HCT116 (cell line): ENCODE measurements at regions not wholly inside any gene's neighbourhood (a gene's known extent, or its start where the extent isn't known, plus 50 kb on each side); places are given as distances from the start of the nearest gene placed in this dataset.

Source experiments
- ATAC-seq: fragments of 200-7000 bp; cut with Tn5 transposase; 2 replicates; pipeline ENCODE4 v1.9.1; 2020; ENCODE audit warnings: mild to moderate bottlenecking, moderate library complexity
- BruUV-seq: library from RNA; stranded (reverse); fragments of 400-500 nt; replicated peaks from 2 replicates; lab custom pipeline; 2021; lab: Mats Ljungman, UMichigan
- CTCF ChIA-PET: fragments of 300-600 bp; sonication (Branson Sonifier 250); formaldehyde crosslinking; loops from one replicate; lab custom pipeline; 2021; ENCODE audit warnings: antibody characterized with exemption; lab: Charles Lee
- POLR2A ChIA-PET: fragments of 300-600, 350-600 bp; sonication (Branson Sonifier 250); formaldehyde crosslinking; loops from one replicate; lab custom pipeline; 2021; ENCODE audit warnings: antibody characterized with exemption; lab: Charles Lee
- RAD21 ChIA-PET, 2 experiments: fragments of 300-600 bp; sonication (Branson Sonifier 250); formaldehyde crosslinking; loops; one replicate each; lab custom pipeline; 2023; ENCODE audit warnings: low total read pairs in 2 of 2; ENCODE audit not compliant: uncharacterized antibody in 2 of 2, unreplicated experiment in 2 of 2, low non-redundant PET in 1 of 2; lab: Charles Lee
- DNase-seq: peaks from one replicate; pipeline ENCODE4 v3.0.0-alpha.2; 2010; ENCODE audit warnings: low read depth, low spot score
- H2AFZ ChIP-seq: fragments of 200-600 bp; shearing (Covaris generic), sonication (generic); 2 replicates; pipeline ENCODE4 v1.6.1; 2017; ENCODE audit warnings: low read depth, mixed run types, mixed read lengths, antibody characterized with exemption, low read length; ENCODE audit not compliant: poor library complexity, severe bottlenecking
- H3K27ac ChIP-seq: 2 replicates; pipeline ENCODE4 v1.5.1; 2012; ENCODE audit warnings: low read depth, low read length
- H3K27me3 ChIP-seq: fragments of 200-600 bp; sonication (generic); 2 replicates; pipeline ENCODE4 v1.6.1; 2016; ENCODE audit warnings: mixed run types, low read length, mixed read lengths; ENCODE audit not compliant: insufficient read depth
- H3K36me3 ChIP-seq, 2 experiments: fragments of 200-500 bp in 1 of 2; fragments of 200-600 bp in 1 of 2; sonication (Bioruptor generic) in 1 of 2; sonication (generic) in 1 of 2; 2 replicates each; pipeline versions ENCODE4 v1.5.1 to v1.6.1; 2014 to 2016; ENCODE audit warnings: low read length in 2 of 2, inconsistent platforms in 1 of 2, mixed read lengths in 1 of 2, mixed run types in 1 of 2; ENCODE audit not compliant: insufficient read depth in 2 of 2, control insufficient read depth in 1 of 2
- H3K4me1 ChIP-seq, 2 experiments: fragments of 200-600 bp in 1 of 2; sonication (generic) in 1 of 2; 2 replicates each; pipeline versions ENCODE4 v1.5.1 to v1.6.1; 2012 to 2017; ENCODE audit warnings: low read length in 2 of 2, inconsistent platforms in 1 of 2, mild to moderate bottlenecking in 1 of 2, mixed read lengths in 1 of 2, mixed run types in 1 of 2, moderate library complexity in 1 of 2; ENCODE audit not compliant: insufficient read depth in 2 of 2, control insufficient read depth in 1 of 2
- H3K4me2 ChIP-seq: fragments of 200-600 bp; sonication (generic); 2 replicates; pipeline ENCODE4 v1.6.1; 2017; ENCODE audit warnings: mixed run types, low read length, mixed read lengths
- H3K4me3 ChIP-seq, 2 experiments: fragments of 200-600 bp in 1 of 2; sonication (generic) in 1 of 2; replicated peaks in 1 of 2; 2 replicates each; pipeline ENCODE4 v1.5.1; 2011 to 2016; ENCODE audit warnings: low read length in 2 of 2, control low read depth in 1 of 2, low read depth in 1 of 2, mild to moderate bottlenecking in 1 of 2, mixed read lengths in 1 of 2, mixed run types in 1 of 2
- H3K79me2 ChIP-seq: fragments of 200-600 bp; sonication (generic); 2 replicates; pipeline ENCODE4 v1.6.1; 2017; ENCODE audit warnings: mild to moderate bottlenecking, mixed run types, low read length, moderate library complexity, mixed read lengths; ENCODE audit not compliant: insufficient read depth
- H3K9ac ChIP-seq: fragments of 200-600 bp; sonication (generic); 2 replicates; pipeline ENCODE4 v1.6.1; 2016; ENCODE audit warnings: low read length, mixed read lengths
- H3K9me2 ChIP-seq: fragments of 200-600 bp; sonication (generic), shearing (Covaris generic); 2 replicates; pipeline ENCODE4 v1.6.1; 2017; ENCODE audit warnings: mixed run types, mild to moderate bottlenecking, moderate library complexity; ENCODE audit not compliant: insufficient read depth
- H3K9me3 ChIP-seq, 2 experiments: fragments of 200-500 bp in 1 of 2; fragments of 200-600 bp in 1 of 2; sonication (Bioruptor generic) in 1 of 2; sonication (generic) in 1 of 2; 2 replicates each; pipeline ENCODE4 v1.6.1; 2014 to 2017; ENCODE audit warnings: low read length in 2 of 2, mixed read lengths in 2 of 2, inconsistent platforms in 1 of 2, low read depth in 1 of 2, mild to moderate bottlenecking in 1 of 2, mixed run types in 1 of 2, moderate library complexity in 1 of 2; ENCODE audit not compliant: control insufficient read depth in 1 of 2, insufficient read depth in 1 of 2
- H4K20me1 ChIP-seq: fragments of 200-600 bp; sonication (generic), shearing (Covaris generic); 2 replicates; pipeline ENCODE4 v1.6.1; 2017; ENCODE audit warnings: mixed run types, mild to moderate bottlenecking, moderate library complexity; ENCODE audit not compliant: insufficient read depth
- CEBPB ChIP-seq: IDR thresholded peaks from 2 replicates; pipeline ENCODE4 v1.6.1; 2012; ENCODE audit warnings: low read depth
- EGR1 ChIP-seq: IDR thresholded peaks from 2 replicates; pipeline ENCODE4 v1.6.1; 2012; ENCODE audit warnings: low read depth
- ELF1 ChIP-seq: IDR thresholded peaks from 2 replicates; pipeline ENCODE4 v1.6.1; 2012; ENCODE audit warnings: low read depth, borderline replicate concordance
- EZH2 ChIP-seq: fragments of 200-600 bp; sonication (generic); IDR thresholded peaks from 2 replicates; pipeline ENCODE4 v1.6.1; 2017; ENCODE audit warnings: antibody characterized with exemption, mixed run types
- JUND ChIP-seq: IDR thresholded peaks from 2 replicates; pipeline ENCODE4 v1.6.1; 2012
- POLR2A ChIP-seq: IDR thresholded peaks from 2 replicates; pipeline ENCODE4 v1.7.0; 2011; ENCODE audit warnings: borderline replicate concordance; ENCODE audit not compliant: insufficient read depth, insufficient read length; ENCODE audit errors: extremely low read depth
- POLR2AphosphoS5 ChIP-seq: IDR thresholded peaks from 2 replicates; pipeline ENCODE4 v1.6.1; 2011; ENCODE audit warnings: mild to moderate bottlenecking, low read depth, low read length, moderate library complexity
- RAD21 ChIP-seq: IDR thresholded peaks from 2 replicates; pipeline ENCODE4 v1.6.1; 2012; ENCODE audit warnings: low read depth, mild to moderate bottlenecking
- SIN3A ChIP-seq: IDR thresholded peaks from 2 replicates; pipeline ENCODE4 v1.6.1; 2012; ENCODE audit warnings: low read depth
- SP1 ChIP-seq: IDR thresholded peaks from 2 replicates; pipeline ENCODE4 v1.6.1; 2012; ENCODE audit warnings: low read depth
- SRF ChIP-seq: IDR thresholded peaks from 2 replicates; pipeline ENCODE4 v1.6.1; 2012; ENCODE audit warnings: low read depth
- TCF7L2 ChIP-seq: IDR thresholded peaks from 2 replicates; pipeline ENCODE4 v1.7.0; 2011; ENCODE audit warnings: borderline replicate concordance, inconsistent platforms; ENCODE audit not compliant: insufficient read depth, insufficient read length; ENCODE audit errors: extremely low read depth
- YY1 ChIP-seq: IDR thresholded peaks from 2 replicates; pipeline ENCODE4 v1.6.1; 2011; ENCODE audit warnings: low read length, low read depth, moderate library complexity, mild to moderate bottlenecking; ENCODE audit not compliant: insufficient replicate concordance; ENCODE audit errors: extremely low read depth
- ZFX ChIP-seq: fragments of 450-650 bp; IDR thresholded peaks from 2 replicates; pipeline ENCODE4 v1.6.1; 2017
- ZNF274 ChIP-seq: fragments of 200-500 bp; sonication (Bioruptor generic); IDR thresholded peaks from 2 replicates; pipeline ENCODE4 v1.6.1; 2014; ENCODE audit warnings: mild to moderate bottlenecking, low read depth, low read length, inconsistent platforms
- intact Hi-C: fragments of 100-400 bp; cut with micrococcal nuclease; formaldehyde crosslinking; loops from 2 replicates; pipeline ENCODE4 v1.10.0; 2022
- TF ChIP-seq, protein P1 (sequence below), 3 experiments: fragments of 200-600 bp in 1 of 3; sonication (generic) in 1 of 3; IDR thresholded peaks in 2 of 3; conservative IDR thresholded peaks in 1 of 3; 2 replicates each; pipeline ENCODE4 v1.5.1; 2012 to 2017; ENCODE audit warnings: low read depth in 2 of 3, low read length in 2 of 3, antibody characterized with exemption in 1 of 3, borderline replicate concordance in 1 of 3, control low read depth in 1 of 3, mild to moderate bottlenecking in 1 of 3, mixed read lengths in 1 of 3, mixed run types in 1 of 3, moderate library complexity in 1 of 3; ENCODE audit not compliant: insufficient read depth in 1 of 3
- TF ChIP-seq, protein P2 (sequence below): IDR thresholded peaks from 2 replicates; pipeline ENCODE4 v1.6.1; 2011; ENCODE audit warnings: mild to moderate bottlenecking, low read length, moderate library complexity; ENCODE audit not compliant: insufficient replicate concordance; ENCODE audit errors: extremely low read depth

DNA sequence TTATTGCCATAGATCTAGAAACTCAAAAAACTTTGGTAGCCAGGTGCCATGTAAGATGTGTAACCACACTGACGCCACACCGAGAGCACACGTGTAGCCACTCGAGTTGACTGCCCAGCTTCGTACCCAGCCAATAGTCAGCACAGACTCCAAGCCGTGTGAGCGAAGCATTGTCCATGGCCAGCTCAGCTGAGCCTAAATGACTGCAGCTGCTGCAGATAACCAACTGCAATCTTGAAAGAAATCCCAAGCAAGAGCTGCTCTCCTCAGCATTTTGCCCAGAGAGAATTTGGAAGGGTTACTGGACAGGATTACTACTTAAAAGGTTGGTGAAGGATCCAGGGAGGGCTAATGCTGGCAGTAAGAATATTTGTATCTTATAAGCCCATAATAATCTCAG, 193.0 kb upstream of the THRB start:
- Histone ChIP-seq H3K79me2 (no peaks in the 10 kb centered on the region), H3K9ac (no peak overlapping the region), H3K36me3 (no peaks in the 10 kb centered on the region), H2AFZ (no peak overlapping the region), H3K27me3 (no peaks in the 10 kb centered on the region; the same call in 1 of the 2 replicates), H3K27ac (no peak overlapping the region), H4K20me1 (no peaks in the 10 kb centered on the region), H3K9me2 (no peaks in the 10 kb centered on the region), H3K9me3 (no peaks in the 10 kb centered on the region), H3K4me3 (no peak overlapping the region), H3K4me2 (no peak overlapping the region), H3K4me1 (no peaks in the 10 kb centered on the region)
- no peak for TF ChIP-seq YY1
- no peak for TF ChIP-seq SIN3A
- TF ChIP-seq EGR1: no peak
- no peak for TF ChIP-seq SRF
- no peak for TF ChIP-seq RAD21
- no peak for TF ChIP-seq TCF7L2
- TF ChIP-seq POLR2A: no peak
- no peak for TF ChIP-seq ELF1
- TF ChIP-seq, protein P1, sequence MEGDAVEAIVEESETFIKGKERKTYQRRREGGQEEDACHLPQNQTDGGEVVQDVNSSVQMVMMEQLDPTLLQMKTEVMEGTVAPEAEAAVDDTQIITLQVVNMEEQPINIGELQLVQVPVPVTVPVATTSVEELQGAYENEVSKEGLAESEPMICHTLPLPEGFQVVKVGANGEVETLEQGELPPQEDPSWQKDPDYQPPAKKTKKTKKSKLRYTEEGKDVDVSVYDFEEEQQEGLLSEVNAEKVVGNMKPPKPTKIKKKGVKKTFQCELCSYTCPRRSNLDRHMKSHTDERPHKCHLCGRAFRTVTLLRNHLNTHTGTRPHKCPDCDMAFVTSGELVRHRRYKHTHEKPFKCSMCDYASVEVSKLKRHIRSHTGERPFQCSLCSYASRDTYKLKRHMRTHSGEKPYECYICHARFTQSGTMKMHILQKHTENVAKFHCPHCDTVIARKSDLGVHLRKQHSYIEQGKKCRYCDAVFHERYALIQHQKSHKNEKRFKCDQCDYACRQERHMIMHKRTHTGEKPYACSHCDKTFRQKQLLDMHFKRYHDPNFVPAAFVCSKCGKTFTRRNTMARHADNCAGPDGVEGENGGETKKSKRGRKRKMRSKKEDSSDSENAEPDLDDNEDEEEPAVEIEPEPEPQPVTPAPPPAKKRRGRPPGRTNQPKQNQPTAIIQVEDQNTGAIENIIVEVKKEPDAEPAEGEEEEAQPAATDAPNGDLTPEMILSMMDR (IDR thresholded peaks at IDR 0.05 in 2 of 3, conservative IDR thresholded peaks at IDR 0.05 in 1 of 3; ENCODE audit: borderline replicate concordance in 1 of 3, insufficient read depth in 1 of 3, low read depth in 2 of 3, low read length in 2 of 3): no peak
- TF ChIP-seq ZFX: no peak
- no peak for TF ChIP-seq ZNF274
- TF ChIP-seq POLR2AphosphoS5: no peak
- no peak for TF ChIP-seq CEBPB
- TF ChIP-seq, protein P2, sequence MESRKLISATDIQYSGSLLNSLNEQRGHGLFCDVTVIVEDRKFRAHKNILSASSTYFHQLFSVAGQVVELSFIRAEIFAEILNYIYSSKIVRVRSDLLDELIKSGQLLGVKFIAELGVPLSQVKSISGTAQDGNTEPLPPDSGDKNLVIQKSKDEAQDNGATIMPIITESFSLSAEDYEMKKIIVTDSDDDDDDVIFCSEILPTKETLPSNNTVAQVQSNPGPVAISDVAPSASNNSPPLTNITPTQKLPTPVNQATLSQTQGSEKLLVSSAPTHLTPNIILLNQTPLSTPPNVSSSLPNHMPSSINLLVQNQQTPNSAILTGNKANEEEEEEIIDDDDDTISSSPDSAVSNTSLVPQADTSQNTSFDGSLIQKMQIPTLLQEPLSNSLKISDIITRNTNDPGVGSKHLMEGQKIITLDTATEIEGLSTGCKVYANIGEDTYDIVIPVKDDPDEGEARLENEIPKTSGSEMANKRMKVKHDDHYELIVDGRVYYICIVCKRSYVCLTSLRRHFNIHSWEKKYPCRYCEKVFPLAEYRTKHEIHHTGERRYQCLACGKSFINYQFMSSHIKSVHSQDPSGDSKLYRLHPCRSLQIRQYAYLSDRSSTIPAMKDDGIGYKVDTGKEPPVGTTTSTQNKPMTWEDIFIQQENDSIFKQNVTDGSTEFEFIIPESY: no peak
- no peak for TF ChIP-seq JUND
- no peak for TF ChIP-seq SP1
- TF ChIP-seq EZH2: no peak
- intact Hi-C loops: no loop called here
- no peak for DNase-seq
- ChIA-PET RAD21 (no interaction called here), CTCF (no interaction called here), POLR2A (no interaction called here)
- BruUV-seq: no TSS peak
- ATAC-seq: no peak
